ENCODE measurements at regions not wholly inside any gene's neighbourhood (a gene's known extent, or its start where the extent isn't known, plus 50 kb on each side); places are given as distances from the start of the nearest gene placed in this dataset.
"Not testable (repeated sequence)": the region's sequence is repeated elsewhere in the genome, so short reads cannot be mapped to it uniquely, and the experiment has no call there.

DNA sequence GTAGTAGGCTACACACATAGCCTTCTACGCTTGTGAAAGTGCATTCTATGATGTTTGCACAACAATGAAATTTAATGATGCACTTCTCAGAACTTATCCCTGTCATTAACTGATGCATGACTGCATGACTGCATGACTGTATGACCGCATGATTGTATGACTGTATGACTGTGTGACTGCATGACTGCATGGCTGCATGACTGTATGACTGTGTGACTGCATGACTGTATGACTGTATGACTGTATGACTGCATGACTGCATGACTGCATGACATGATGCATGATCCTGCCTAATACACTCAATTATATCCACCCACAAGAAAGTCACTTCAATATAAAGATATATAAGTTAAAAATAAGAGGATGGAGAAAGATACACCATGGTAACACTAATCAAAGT lies 365.4 kb upstream of the FSIP2 start:
- ATAC-seq (no peak), DNase-seq (ENCODE audit: low spot score) (no peak)

DNA sequence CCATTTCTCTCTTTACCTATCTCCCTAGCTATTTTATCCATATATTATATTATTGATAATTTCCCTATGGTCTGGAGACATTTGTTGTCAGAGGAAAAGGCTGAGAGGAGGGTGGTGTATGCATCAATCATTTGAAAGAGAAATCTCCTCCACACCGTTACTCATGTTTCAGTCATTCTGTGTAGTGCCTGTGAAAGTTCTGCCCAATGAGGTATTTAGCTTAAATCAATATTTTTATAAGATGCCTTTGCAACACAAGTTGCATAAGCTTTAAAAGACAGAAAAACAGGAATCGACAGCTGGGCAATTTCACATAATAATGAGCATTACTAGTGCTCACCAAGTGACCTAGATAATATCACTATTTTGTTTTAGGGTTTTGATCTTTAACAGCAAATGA lies 363.7 kb upstream of the FSIP2 start:
- no peak for ATAC-seq
- DNase-seq (ENCODE audit: low spot score), result no peak

DNA sequence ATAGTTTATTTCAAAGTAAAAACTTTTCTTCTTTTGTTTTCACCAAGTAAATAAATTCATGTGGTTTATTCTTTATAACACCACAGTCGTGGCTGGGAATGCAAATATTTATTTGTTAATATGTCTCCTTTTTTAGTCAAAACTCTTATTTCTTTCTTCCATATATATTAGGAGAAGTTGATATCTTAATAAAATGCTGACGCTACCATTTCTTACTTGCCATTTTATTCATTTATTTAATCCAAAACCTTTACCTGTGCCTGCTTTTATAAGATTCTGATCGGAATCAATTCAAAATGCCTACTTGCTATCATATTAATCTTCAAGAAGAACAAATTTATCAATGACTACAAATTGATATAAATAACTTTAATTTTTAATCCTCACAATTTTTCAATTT lies 362.9 kb upstream of the FSIP2 start:
- DNase-seq (ENCODE audit: low spot score) (no peak), ATAC-seq (no peak)

DNA sequence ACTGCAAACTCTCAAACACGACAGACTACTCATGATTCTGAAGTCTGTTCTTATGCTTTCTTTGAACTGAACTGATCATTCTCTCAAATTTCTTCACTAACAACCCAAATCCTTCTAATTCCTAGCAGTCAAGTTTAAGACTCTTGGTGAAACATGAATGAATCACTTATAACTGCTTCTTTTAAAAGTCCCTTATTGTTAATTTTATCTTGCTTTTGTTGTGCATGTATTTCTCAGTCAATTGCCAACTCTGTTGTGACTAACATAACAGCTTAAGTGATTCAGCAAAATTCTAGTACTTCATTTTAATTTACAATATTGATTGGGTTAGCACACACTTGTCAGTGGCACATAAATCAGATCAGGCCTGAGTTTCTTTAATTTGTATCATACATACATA lies 357.0 kb upstream of the FSIP2 start:
- DNase-seq (ENCODE audit: low spot score) (no peak), ATAC-seq (no peak)

DNA sequence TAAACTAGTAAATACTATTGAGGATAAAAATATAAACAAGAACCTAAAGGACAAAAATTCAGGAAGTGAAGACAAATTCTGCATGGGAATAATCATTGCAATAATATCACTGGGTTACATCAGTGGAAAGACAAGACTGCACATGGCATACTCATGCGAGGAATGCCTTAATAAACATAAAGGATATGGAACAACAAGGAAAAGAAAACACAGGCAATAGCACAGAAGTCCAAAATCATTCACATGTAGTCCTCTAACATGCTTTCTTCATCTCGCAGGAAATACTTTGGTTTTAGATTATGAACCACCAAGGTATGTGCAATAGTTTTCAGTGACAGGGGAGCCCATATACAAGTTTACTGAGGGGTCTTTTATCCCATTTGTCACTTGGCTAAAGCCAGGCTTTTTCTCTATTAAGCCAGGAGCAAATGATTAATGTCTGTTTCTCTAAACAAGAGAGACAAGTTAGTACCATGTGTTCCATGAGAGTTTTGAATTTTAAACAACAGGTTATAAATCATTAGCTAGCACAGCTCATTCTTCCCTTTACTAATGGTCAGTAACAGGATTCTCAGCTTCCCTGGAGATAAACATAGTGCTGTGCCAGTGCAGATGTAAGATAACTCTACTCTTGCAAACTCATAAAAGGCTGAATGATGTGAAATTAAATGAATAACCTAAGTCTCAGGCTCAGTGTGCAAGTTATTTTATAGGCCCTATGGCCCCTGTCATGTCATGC lies 353.6 kb upstream of the FSIP2 start:
- ATAC-seq (no peak), DNase-seq (ENCODE audit: low spot score) (no peak)

DNA sequence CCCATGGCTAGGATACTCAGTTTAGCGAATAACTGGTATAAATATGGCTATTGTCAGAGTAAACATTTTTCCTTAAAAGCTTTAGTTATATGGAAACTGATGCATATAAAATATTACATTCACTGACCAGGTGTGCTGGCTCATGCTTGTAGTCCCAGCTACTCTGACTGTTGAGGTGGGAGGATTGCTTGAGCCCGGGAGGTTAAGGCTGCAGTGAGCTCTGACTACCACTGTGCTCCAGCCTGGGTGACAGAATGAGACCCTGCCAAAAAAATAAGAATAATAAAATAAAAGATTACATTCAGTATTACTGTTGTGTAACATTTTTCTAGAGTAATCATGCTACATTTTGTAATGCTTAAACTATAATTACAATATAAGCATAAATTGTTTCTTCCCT lies 350.4 kb upstream of the FSIP2 start:
- no peak for ATAC-seq
- no peak for DNase-seq (ENCODE audit: low spot score)

DNA sequence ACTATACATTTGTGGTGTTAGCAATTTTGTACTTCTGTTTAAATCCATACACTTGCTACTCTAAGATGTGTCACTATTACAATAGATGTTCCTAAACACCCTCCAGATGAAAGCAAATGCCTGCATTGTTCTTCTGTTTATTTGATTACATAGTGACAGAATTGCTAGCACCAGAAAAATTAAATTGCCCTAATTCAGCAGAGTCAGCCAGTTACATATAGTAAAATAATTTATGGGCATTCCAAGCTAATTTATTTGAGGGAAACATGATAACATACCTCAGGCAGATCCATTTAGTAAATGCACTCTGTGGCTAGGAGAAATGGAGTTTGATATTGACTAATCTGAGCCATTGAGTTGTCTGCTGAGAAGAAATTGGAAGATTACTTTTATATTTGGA lies 347.1 kb upstream of the FSIP2 start:
- no peak for DNase-seq (ENCODE audit: low spot score)
- no peak for ATAC-seq

DNA sequence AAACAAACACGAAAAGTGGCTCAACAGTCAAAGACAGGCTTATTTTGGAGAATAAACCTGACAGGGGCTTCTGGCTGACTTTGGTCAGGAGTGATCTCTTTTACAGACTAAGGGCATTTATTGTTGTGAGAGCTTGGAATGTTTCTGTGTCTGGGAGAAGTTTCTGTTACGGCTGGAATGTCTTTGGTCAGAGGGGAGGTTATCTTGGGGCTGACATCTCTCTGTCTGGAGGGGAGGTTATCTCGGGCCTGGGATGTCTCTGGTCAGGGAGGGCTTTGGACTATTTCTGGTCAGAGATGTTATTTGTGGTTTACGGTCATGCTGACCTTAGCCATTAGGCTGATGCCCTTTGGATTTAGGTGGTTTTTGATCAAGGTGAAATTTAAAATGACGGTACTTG lies 345.5 kb upstream of the FSIP2 start:
- no peak for DNase-seq (ENCODE audit: low spot score)
- no peak for ATAC-seq

DNA sequence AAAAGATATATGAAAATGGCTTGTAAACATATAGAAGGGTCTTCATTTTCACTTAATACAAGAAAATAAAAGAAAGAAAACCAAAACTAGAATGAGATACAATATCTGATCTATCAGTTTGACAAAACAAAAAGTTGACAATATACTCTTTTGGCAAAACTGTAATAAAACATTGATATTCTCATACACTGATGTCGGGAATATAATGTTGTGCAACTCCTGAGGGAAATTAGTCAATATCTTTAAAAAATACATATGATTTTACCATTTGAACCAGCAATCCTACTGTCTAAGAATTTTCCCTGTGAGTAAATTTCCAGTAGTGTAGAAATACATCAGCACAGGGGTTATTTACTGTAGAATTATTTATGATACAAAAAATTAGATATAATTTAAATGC lies 336.1 kb upstream of the FSIP2 start:
- DNase-seq (ENCODE audit: low spot score), result no peak
- ATAC-seq, result no peak

DNA sequence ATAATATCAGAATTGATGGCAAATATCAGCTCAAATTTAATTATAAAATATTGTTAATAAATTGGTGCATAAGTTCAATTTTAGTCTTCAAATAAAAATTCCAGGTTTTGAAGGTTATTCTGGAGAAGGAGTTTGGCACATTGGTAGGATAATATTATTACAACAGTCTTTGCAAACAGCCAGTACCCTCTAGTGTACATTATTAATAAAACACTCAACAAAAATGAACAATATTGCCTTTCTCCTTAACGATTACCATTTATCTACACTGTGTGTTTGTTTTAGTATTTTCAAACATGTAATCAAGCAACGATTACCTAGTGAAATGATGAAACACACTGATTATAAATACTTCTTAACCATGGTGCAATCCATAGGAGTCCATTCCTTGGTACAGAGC lies 334.0 kb upstream of the FSIP2 start:
- ATAC-seq (no peak), DNase-seq (ENCODE audit: low spot score) (no peak)

DNA sequence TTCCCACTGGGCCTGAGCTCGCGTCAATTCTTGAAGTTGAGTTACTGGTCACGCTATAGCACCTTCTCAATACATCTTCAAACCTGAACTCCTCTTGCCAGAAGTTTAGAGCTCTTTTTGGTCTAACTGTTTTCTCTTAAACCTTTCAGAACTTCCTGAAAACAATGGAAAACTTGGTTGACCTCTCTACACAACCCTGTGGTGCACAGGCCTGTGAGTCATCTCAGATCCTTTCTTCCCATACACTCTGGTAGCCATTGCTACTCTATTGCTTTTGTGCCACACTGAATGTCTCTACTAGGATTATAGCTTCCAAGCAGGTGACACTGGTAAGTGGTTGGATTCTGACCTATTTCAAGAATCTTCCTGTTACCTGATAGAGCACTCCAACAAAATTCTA lies 321.5 kb upstream of the FSIP2 start:
- ATAC-seq (no peak), DNase-seq (ENCODE audit: low spot score) (no peak)

DNA sequence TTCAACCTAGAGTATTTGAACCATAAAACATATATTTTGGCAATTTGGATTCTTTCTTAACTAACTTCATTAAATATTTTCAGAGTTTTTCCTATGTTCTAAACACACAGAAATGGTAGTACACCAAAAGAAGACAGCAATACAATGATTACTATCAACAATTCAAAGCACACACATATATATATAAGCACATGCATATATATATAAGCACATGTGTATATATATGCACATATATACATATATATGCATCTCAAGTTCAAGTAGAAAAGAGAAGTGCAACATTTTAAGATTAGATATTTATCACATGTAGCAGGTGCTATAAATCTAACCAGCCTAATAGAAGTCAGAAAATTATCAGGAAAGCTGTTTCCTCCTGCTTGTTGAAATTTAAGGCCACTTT lies 320.9 kb upstream of the FSIP2 start:
- DNase-seq (ENCODE audit: low spot score), result no peak
- ATAC-seq, result no peak

DNA sequence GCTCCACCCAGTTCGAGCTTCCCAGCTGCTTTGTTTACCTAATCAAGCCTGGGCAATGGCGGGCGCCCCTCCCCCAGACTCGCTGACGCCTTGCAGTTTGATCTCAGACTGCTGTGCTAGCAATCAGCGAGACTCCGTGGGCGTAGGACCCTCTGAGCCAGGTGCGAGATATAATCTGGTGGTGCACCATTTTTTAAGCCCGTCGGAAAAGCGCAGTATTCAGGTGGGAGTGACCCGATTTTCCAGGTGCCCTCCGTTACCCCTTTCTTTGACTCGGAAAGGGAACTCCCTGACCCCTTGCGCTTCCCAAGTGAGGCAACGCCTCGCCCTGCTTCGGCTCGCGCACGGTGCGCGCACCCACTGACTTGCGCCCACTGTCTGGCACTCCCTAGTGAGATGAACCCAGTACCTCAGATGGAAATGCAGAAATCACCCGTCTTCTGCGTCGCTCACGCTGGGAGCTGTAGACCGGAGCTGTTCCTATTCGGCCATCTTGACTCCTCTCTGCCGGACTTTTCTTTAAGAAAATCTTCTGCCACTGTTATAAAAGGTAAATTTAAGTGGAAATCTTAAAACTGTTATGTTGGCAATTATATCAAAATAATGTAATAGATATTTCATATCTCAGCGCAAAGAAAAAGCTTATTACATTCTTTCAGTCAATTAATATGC lies 313.5 kb upstream of the FSIP2 start:
- DNase-seq (ENCODE audit: low spot score); ATAC-seq: not testable (repeated sequence)

DNA sequence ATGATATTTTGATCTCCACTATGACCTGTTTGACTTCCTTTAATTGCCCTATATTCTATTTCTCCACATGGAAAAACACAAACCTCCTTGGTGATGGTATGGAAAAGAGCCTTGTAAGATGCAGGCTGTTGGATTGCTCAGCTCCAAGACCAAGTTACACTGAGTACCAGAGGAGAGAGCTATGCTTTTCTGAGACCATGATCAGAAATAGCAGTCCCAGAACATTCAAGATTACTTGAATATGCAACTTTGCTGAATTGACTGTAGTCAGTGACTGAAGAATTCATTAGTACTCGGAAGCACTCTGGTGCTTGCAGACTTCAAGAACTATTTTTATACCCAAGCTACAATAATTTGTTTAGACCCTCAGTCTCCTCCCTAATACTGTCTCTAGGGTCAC lies 310.6 kb upstream of the FSIP2 start:
- no peak for ATAC-seq
- no peak for DNase-seq (ENCODE audit: low spot score)

DNA sequence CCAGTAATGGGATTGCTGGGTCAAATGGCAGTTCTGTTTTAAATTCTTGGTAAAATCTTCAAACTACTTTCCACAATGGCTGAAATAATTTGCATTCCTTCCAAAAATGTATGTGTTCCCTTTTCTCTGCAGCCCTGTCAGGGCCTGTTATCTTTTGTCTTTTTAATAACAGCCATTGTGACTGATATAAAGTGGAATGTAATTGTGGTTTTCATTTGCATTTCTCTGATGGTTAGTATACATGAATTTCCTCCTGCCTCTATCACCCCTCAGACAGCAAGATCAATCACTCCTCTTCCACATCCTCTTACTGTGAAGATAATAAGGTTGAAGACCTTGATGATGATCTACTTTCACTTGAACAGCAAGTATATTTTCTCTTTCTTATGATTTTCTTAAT lies 304.8 kb upstream of the FSIP2 start:
- no peak for DNase-seq (ENCODE audit: low spot score)
- ATAC-seq, result no peak

DNA sequence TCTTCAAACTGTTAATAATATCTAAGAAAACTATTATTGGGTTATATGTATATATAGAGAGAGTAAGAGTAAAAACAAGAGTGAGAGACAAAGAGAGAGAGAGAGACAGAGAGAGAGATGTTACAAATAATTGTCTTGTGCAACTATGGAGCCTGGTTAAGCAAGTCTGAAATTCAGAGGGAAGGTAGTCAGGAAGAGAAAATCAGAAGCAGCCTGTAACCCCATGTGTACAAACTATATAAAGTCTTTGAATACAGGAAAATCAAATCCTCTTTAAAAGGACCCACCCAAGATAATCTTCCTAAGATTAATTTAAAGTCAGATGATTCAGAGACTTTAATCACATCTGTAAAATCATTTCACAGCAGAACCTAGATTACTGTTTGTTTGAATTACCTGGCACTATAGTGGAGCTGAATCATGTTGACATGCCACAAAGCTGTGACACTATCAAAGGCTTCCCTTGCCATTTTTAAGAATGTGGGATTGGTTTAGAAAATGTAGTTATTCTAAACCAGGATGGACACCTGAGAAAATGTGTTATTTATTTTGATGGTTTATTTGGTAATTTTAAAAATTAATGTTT lies 301.7 kb upstream of the FSIP2 start:
- no peak for ATAC-seq
- no peak for DNase-seq (ENCODE audit: low spot score)

DNA sequence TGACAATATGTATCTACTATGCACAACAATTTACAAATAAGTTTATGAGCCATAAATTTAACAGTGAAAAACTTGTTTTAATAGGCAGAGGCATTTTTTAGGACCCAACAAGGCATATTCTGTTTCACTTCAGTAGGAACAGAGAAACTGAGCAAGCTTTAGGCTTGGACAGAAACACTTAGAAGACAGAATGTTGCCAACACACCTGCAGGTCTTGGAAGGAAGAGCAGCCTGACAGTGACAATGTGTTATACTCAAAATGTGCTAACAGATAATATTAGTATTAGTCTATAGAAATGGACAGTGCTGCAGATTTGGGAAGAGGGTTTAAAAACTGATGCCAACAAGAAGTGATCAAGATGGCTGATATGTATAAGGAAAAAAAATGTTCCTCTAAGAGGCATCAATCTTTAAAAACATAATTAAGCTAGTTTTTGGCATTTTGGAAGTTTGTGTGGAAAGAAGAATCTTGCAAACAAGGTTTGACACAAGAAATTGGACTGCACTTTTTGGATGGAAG lies 297.1 kb upstream of the FSIP2 start:
- ATAC-seq (no peak), DNase-seq (ENCODE audit: low spot score) (no peak)

DNA sequence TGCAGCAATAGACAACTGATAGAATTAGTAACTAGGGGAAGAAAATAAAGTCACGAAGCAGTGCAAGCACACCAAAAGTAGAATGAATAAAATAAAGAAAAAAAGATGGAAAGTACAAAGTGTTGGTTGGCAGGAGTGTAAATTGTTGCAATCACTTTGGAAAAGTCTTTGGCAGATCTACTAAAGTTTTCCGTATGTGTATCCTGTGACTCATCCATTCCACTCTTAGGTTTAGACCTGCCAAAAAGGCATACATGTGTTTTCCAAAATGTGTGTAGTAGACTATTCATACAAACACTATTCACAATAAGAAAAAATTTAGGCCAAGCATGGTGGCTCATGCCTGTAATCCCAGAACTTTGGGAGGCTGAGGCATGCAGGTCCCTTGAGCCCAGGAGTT lies 282.1 kb upstream of the FSIP2 start:
- ATAC-seq (no peak), DNase-seq (ENCODE audit: low spot score) (no peak)

DNA sequence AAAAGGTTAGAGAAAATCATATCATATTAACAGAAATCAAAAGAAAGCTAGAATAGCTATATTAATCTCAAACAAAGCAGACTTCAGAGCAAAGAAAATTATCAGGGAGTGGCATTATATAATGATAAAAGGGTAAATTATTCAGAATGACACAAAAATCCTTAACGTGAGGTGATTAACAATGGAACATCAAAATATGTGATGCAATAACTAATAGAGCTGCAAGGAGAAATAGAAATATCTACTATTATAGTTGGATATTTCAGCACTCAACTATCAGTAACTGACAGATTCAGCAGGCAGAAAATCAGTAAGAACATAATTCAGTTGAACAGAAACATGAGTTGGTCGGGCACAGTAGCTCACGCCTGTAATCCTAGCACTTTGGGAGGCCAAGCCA lies 275.1 kb upstream of the FSIP2 start:
- no peak for DNase-seq (ENCODE audit: low spot score)
- ATAC-seq, result no peak

DNA sequence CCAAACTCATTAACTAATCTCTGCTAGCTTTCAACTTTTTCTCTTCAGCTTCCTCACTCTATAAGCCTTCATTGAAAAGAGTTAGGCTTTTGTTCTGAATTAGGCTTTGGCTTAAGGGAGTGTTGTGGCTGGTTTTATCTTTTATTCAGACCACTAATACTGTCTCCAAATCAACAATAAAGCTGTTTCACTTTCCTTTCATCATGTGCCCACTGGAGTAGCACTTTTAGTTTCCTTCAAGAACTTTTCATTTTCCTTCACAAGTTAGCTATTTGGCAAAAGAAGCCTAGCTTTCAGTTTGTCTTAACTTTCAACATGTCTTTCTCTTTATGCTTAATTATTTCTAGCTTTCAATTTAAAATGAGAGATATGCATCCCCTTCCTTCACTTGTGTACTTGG lies 271.7 kb upstream of the FSIP2 start:
- ATAC-seq, result no peak
- no peak for DNase-seq (ENCODE audit: low spot score)

DNA sequence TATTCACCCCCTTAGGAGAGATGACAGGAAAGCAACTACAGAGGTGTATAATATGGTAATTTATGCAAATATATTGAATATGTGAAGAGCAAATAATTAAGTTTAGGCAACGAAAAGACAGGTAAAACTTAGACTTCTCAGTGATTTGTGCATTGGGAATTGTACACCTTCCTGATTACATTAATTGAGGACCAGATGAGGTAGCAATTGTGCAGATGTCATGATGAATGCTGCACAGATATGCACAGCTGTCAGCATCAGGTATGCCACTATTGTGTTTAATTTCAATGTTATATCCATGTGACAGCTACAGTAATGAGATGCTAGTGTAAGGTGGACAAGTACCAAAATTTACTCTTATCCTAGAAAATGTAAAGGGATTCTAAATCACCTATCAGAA lies 267.2 kb upstream of the FSIP2 start:
- DNase-seq (ENCODE audit: low spot score), result no peak
- ATAC-seq, result no peak

DNA sequence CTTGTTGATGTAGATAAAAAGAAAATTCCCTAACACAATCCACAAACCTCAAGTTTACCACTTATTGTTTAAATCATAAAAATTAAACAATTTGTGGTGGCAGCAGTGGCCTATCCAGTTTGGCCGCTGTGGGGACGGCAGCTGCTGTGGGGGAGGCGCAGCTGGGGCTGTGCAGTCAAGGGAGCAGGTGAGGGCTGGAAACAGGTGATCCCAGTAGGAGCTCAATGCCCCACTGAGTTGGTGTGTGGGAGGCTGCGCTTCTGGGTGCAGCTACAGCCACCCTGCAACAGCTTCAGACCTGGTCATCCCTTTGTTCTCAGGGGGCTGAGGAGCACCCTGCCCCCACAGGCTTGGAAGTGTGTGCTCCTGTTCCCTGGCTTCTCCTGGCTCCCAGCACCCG lies 266.0 kb upstream of the FSIP2 start:
- no peak for ATAC-seq
- no peak for DNase-seq (ENCODE audit: low spot score)
